Muscle of leg (tissue), 3 donors: ENCODE measurements at regions not wholly inside any gene's neighbourhood (a gene's known extent, or its start where the extent isn't known, plus 50 kb on each side); places are given as distances from the start of the nearest gene placed in this dataset.
"Not testable (repeated sequence)": the region's sequence is repeated elsewhere in the genome, so short reads cannot be mapped to it uniquely, and the experiment has no call there.

Source experiments
- DNase-seq: peaks from one replicate; pipeline ENCODE4 v3.0.0; 2013
- H3K27ac ChIP-seq: one replicate; pipeline ENCODE4 v1.5.1; 2013; ENCODE audit warnings: mild to moderate bottlenecking, low read length, control low read depth
- H3K27me3 ChIP-seq: one replicate; pipeline ENCODE4 v1.6.1; 2013; ENCODE audit warnings: low read length; ENCODE audit not compliant: control insufficient read depth, insufficient read depth
- H3K36me3 ChIP-seq: one replicate; pipeline ENCODE4 v1.6.1; 2013; ENCODE audit warnings: low read length; ENCODE audit not compliant: control insufficient read depth, insufficient read depth
- H3K4me1 ChIP-seq: one replicate; pipeline ENCODE4 v1.6.1; 2013; ENCODE audit warnings: low read length; ENCODE audit not compliant: control insufficient read depth, insufficient read depth
- H3K4me3 ChIP-seq: one replicate; pipeline ENCODE4 v1.5.1; 2013; ENCODE audit warnings: low read length, control low read depth
- H3K9me3 ChIP-seq: replicated peaks from 2 replicates; pipeline ENCODE4 v1.6.1; 2013; ENCODE audit warnings: low read depth, low read length; ENCODE audit not compliant: control insufficient read depth
- WGBS: methylation state at CpG from one replicate; pipeline ENCODE4 v1.1.5; 2013; ENCODE audit warnings: missing lambda C conversion rate; ENCODE audit not compliant: insufficient coverage; 5-methylcytosine and 5-hydroxymethylcytosine counted together

GRCh38 chr20:30602424-30602823, 655.0 kb upstream of the DEFB115 start:
- Histone ChIP-seq H3K4me1 (no peaks in the 10 kb centered on the region), H3K36me3 (no peaks in the 10 kb centered on the region), H3K27me3 (no peaks in the 10 kb centered on the region), H3K27ac (no peak overlapping the region), H3K4me3 (no peak overlapping the region), H3K9me3 (peaks cover 44% of the 10 kb centered on the region)
- 59% methylated on average over 3 of the region's 3 CpGs for WGBS
- DNase-seq = no peak

- Histone ChIP-seq H3K4me1 (no peaks in the 10 kb centered on the region), H3K9me3 (peaks cover 48% of the 10 kb centered on the region), H3K27ac (no peak overlapping the region), H3K27me3 (no peaks in the 10 kb centered on the region), H3K36me3 (no peaks in the 10 kb centered on the region), H3K4me3 (no peak overlapping the region)
- 90% methylated on average over 2 of the region's 4 CpGs for WGBS
- DNase-seq = no peak
Measured at GRCh38 chr20:30606990-30607389, 650.5 kb upstream of the DEFB115 start.

- H3K4me3 ChIP-seq = no peak overlapping the region
- no peak for DNase-seq
- 93% methylated on average over 4 of the region's 9 CpGs for WGBS
Measured at GRCh38 chr20:30610029-30610693, 647.3 kb upstream of the DEFB115 start.

GRCh38 chr20:30610751-30611150, 646.7 kb upstream of the DEFB115 start:
- 63% methylated on average over 2 of the region's 4 CpGs for WGBS
- DNase-seq = no peak
- no peak overlapping the region for H3K27ac ChIP-seq
- no peaks in the 10 kb centered on the region for H3K4me1 ChIP-seq
- H3K36me3 ChIP-seq = no peaks in the 10 kb centered on the region
- no peaks in the 10 kb centered on the region for H3K27me3 ChIP-seq
- no peak overlapping the region for H3K4me3 ChIP-seq
- peaks cover 60% of the 10 kb centered on the region for H3K9me3 ChIP-seq

More at GRCh38 chr20:30610029-30610693, 647.3 kb upstream of the DEFB115 start:
- Histone ChIP-seq H3K36me3 (no peaks in the 10 kb centered on the region), H3K27me3 (no peaks in the 10 kb centered on the region), H3K4me1 (no peaks in the 10 kb centered on the region), H3K9me3 (peaks cover 58% of the 10 kb centered on the region), H3K27ac (no peak overlapping the region)

GRCh38 chr20:30611239-30611984, 646.1 kb upstream of the DEFB115 start:
- H3K4me3 ChIP-seq = no peak overlapping the region

GRCh38 chr20:30612344-30612743, 645.1 kb upstream of the DEFB115 start:
- WGBS = no CpG with 5 or more reads among the region's 1 CpG
- H3K27ac ChIP-seq = no peak overlapping the region
- H3K27me3 ChIP-seq = no peaks in the 10 kb centered on the region
- H3K36me3 ChIP-seq = no peaks in the 10 kb centered on the region
- no peak overlapping the region for H3K4me3 ChIP-seq
- no peak for DNase-seq
- H3K9me3 ChIP-seq = peaks cover 69% of the 10 kb centered on the region
- H3K4me1 ChIP-seq = no peaks in the 10 kb centered on the region

More at GRCh38 chr20:30611239-30611984, 646.1 kb upstream of the DEFB115 start:
- whole genome bisulfite sequencing = 80% methylated on average over 11 of the region's 15 CpGs
- Histone ChIP-seq H3K36me3 (no peaks in the 10 kb centered on the region), H3K4me1 (no peaks in the 10 kb centered on the region), H3K27me3 (no peaks in the 10 kb centered on the region), H3K9me3 (peaks cover 62% of the 10 kb centered on the region), H3K27ac (no peak overlapping the region)
- DNase-seq = no peak

GRCh38 chr20:30621346-30621745, 636.1 kb upstream of the DEFB115 start:
- not testable (repeated sequence) for H3K4me1 ChIP-seq, H3K27me3 ChIP-seq, DNase-seq, H3K27ac ChIP-seq, H3K36me3 ChIP-seq, H3K4me3 ChIP-seq
- 78% methylated on average over 4 of the region's 4 CpGs for WGBS
- peaks cover 21% of the 10 kb centered on the region for H3K9me3 ChIP-seq

GRCh38 chr20:30624310-30624709, 633.2 kb upstream of the DEFB115 start:
- H3K27me3 ChIP-seq, H3K4me1 ChIP-seq, H3K27ac ChIP-seq, DNase-seq, H3K36me3 ChIP-seq, H3K4me3 ChIP-seq: not testable (repeated sequence)
- WGBS = no CpG with 5 or more reads among the region's 3 CpGs
- peaks cover 17% of the 10 kb centered on the region for H3K9me3 ChIP-seq

- not testable (repeated sequence) for H3K4me1 ChIP-seq, H3K36me3 ChIP-seq, DNase-seq, H3K27ac ChIP-seq, H3K4me3 ChIP-seq, H3K27me3 ChIP-seq
- H3K9me3 ChIP-seq = peaks cover 15% of the 10 kb centered on the region
- WGBS = 60% methylated on average over 4 of the region's 7 CpGs
Measured at GRCh38 chr20:30629376-30629775, 628.1 kb upstream of the DEFB115 start.

GRCh38 chr20:30630761-30631160, 626.7 kb upstream of the DEFB115 start:
- DNase-seq = no peak
- 83% methylated on average over 1 of the region's 3 CpGs for WGBS
- Histone ChIP-seq H3K27ac (no peak overlapping the region), H3K9me3 (peaks cover 17% of the 10 kb centered on the region), H3K4me3 (no peak overlapping the region), H3K36me3 (no peaks in the 10 kb centered on the region), H3K4me1 (no peaks in the 10 kb centered on the region), H3K27me3 (no peaks in the 10 kb centered on the region)
